Keratinocyte (primary cell): ENCODE measurements at regions not wholly inside any gene's neighbourhood (a gene's known extent, or its start where the extent isn't known, plus 50 kb on each side); places are given as distances from the start of the nearest gene placed in this dataset.

Experiments used
- DNase-seq: peaks from one replicate; pipeline ENCODE4 v3.0.0-alpha.2; 2011; ENCODE audit warnings: low read depth, missing footprints, low spot score
- FAIRE-seq: peaks from 2 replicates; lab custom pipeline; 2011; peaks lifted over from hg19 to GRCh38; lab: Jason Lieb, UNC
- H2AFZ ChIP-seq: 2 replicates; pipeline ENCODE4 v1.6.0; 2012; ENCODE audit warnings: low read length, control low read depth, inconsistent platforms; ENCODE audit not compliant: control insufficient read depth
- H3K27ac ChIP-seq: 2 replicates; pipeline ENCODE4 v1.5.1; 2011; ENCODE audit warnings: low read length; ENCODE audit not compliant: control insufficient read depth, insufficient read depth
- H3K27me3 ChIP-seq: 3 replicates; pipeline ENCODE4 v1.6.0; 2011; ENCODE audit warnings: low read length; ENCODE audit not compliant: control insufficient read depth, insufficient read depth; ENCODE audit errors: extremely low read depth
- H3K36me3 ChIP-seq, 2 experiments: 2 replicates in 1 of 2; 3 replicates in 1 of 2; pipeline ENCODE4 v1.5.1; 2011; ENCODE audit warnings: low read length in 2 of 2, mild to moderate bottlenecking in 1 of 2; ENCODE audit not compliant: control insufficient read depth in 2 of 2, insufficient read depth in 2 of 2; ENCODE audit errors: extremely low read depth in 1 of 2
- H3K4me1 ChIP-seq: 3 replicates; pipeline ENCODE4 v1.5.1; 2011; ENCODE audit warnings: low read length; ENCODE audit not compliant: control insufficient read depth, insufficient read depth; ENCODE audit errors: extremely low read depth
- H3K4me2 ChIP-seq: 3 replicates; pipeline ENCODE4 v1.6.0; 2011; ENCODE audit warnings: low read depth, low read length; ENCODE audit not compliant: control insufficient read depth, insufficient read depth; ENCODE audit errors: extremely low read depth
- H3K4me3 ChIP-seq, 3 experiments: fragments of 200-600 bp in 1 of 3; sonication (generic) in 1 of 3; 2 replicates in 2 of 3; 3 replicates in 1 of 3; pipeline ENCODE4 v1.5.1; 2011 to 2016; ENCODE audit warnings: low read length in 3 of 3, mild to moderate bottlenecking in 3 of 3, control low read depth in 2 of 3, inconsistent platforms in 1 of 3, low read depth in 1 of 3, mixed read lengths in 1 of 3, mixed run types in 1 of 3, moderate library complexity in 1 of 3; ENCODE audit not compliant: control insufficient read depth in 2 of 3, insufficient read depth in 2 of 3; ENCODE audit errors: extremely low read depth in 1 of 3
- H3K79me2 ChIP-seq: 2 replicates; pipeline ENCODE4 v1.6.0; 2012; ENCODE audit warnings: low read length; ENCODE audit not compliant: control insufficient read depth, insufficient read depth
- H3K9ac ChIP-seq: 3 replicates; pipeline ENCODE4 v1.6.0; 2011; ENCODE audit warnings: low read length; ENCODE audit not compliant: control insufficient read depth, insufficient read depth; ENCODE audit errors: extremely low read depth
- H3K9me1 ChIP-seq: 3 replicates; pipeline ENCODE4 v1.6.0; 2011; ENCODE audit warnings: low read length; ENCODE audit not compliant: control insufficient read depth, insufficient read depth; ENCODE audit errors: extremely low read depth
- H3K9me3 ChIP-seq: 2 replicates; pipeline ENCODE4 v1.5.1; 2012; ENCODE audit warnings: low read depth, low read length; ENCODE audit not compliant: control insufficient read depth
- H4K20me1 ChIP-seq: 3 replicates; pipeline ENCODE4 v1.6.0; 2011; ENCODE audit warnings: low read length; ENCODE audit not compliant: control insufficient read depth, insufficient read depth; ENCODE audit errors: extremely low read depth
- CTCF ChIP-seq, 3 experiments: IDR thresholded peaks in 1 of 3; conservative IDR thresholded peaks in 1 of 3; optimal IDR thresholded peaks in 1 of 3; 2 replicates in 2 of 3; 3 replicates in 1 of 3; pipeline versions ENCODE3 to v1.5.1; 2011; ENCODE audit warnings: low read length in 3 of 3, mild to moderate bottlenecking in 3 of 3, moderate library complexity in 2 of 3, control low read depth in 1 of 3, inconsistent platforms in 1 of 3; ENCODE audit not compliant: insufficient read depth in 2 of 3; ENCODE audit errors: extremely low read depth in 1 of 3
- EZH2 ChIP-seq: IDR thresholded peaks from one replicate; pipeline ENCODE4 v1.6.1; 2012; ENCODE audit warnings: inconsistent platforms, mild to moderate bottlenecking, low read length, moderate library complexity
- dilution Hi-C: fragments of 300-500 bp; cut with MboI; formaldehyde crosslinking; loops from one replicate; pipeline ENCODE4 v1.7.0; 2020; ENCODE audit warnings: low sequenced_read_pairs; ENCODE audit not compliant: extremely low pct_ligation_motif_present

- H3K4me2 ChIP-seq, result peak overlapping the region; percentile 34
- H4K20me1 ChIP-seq, result no peaks in the 10 kb centered on the region
- no peak overlapping the region for H3K4me3 ChIP-seq
- no peaks in the 10 kb centered on the region for H3K9me1 ChIP-seq
- dilution Hi-C loops, result no loop called here
- H3K9ac ChIP-seq, result peak overlapping the region; percentile 15
- FAIRE-seq (peak; percentile 95), DNase-seq (peak; percentile 76)
- no peaks in the 10 kb centered on the region for H3K36me3 ChIP-seq
- H3K27me3 ChIP-seq, result no peaks in the 10 kb centered on the region
- H3K79me2 ChIP-seq, result no peaks in the 10 kb centered on the region
- H3K9me3 ChIP-seq, result no peaks in the 10 kb centered on the region
- peak overlapping the region; percentile 70 for H3K27ac ChIP-seq
- TF ChIP-seq CTCF (optimal IDR thresholded peaks at IDR 0.05 in 1 of 3, IDR thresholded peaks at IDR 0.05 in 1 of 3, conservative IDR thresholded peaks at IDR 0.05 in 1 of 3; ENCODE audit: extremely low read depth in 1 of 3, insufficient read depth in 2 of 3, low read length in 3 of 3) (no peak), EZH2 (no peak)
- peaks cover 15% of the 10 kb centered on the region for H3K4me1 ChIP-seq
- peak overlapping the region; percentile 71 for H2AFZ ChIP-seq
Observed at GRCh38 chr4:158996669-158997074, 106.2 kb upstream of the RAPGEF2 start.

- Histone ChIP-seq H4K20me1 (no peaks in the 10 kb centered on the region), H3K27ac (peak overlapping the region; percentile 70), H3K27me3 (no peaks in the 10 kb centered on the region), H3K9me1 (no peaks in the 10 kb centered on the region), H3K36me3 (no peaks in the 10 kb centered on the region), H3K4me1 (peaks cover 15% of the 10 kb centered on the region), H3K9me3 (no peaks in the 10 kb centered on the region), H3K79me2 (no peaks in the 10 kb centered on the region), H2AFZ (no peak overlapping the region), H3K4me3 (no peak overlapping the region), H3K4me2 (no peak overlapping the region), H3K9ac (no peak overlapping the region)
- dilution Hi-C loops, result no loop called here
- no peak for FAIRE-seq
- DNase-seq, result no peak
- TF ChIP-seq CTCF (optimal IDR thresholded peaks at IDR 0.05 in 1 of 3, IDR thresholded peaks at IDR 0.05 in 1 of 3, conservative IDR thresholded peaks at IDR 0.05 in 1 of 3; ENCODE audit: extremely low read depth in 1 of 3, insufficient read depth in 2 of 3, low read length in 3 of 3) (no peak), EZH2 (no peak)
Observed at GRCh38 chr4:158997660-158998349, 105.1 kb upstream of the RAPGEF2 start.
